Suprapubic skin (tissue), 4 donors: ENCODE measurements at regions not wholly inside any gene's neighbourhood (a gene's known extent, or its start where the extent isn't known, plus 50 kb on each side); places are given as distances from the start of the nearest gene placed in this dataset.

Experiments
- DNase-seq, 2 donors: peaks; one replicate each; pipeline ENCODE4 v3.0.0-alpha.2; 2019; ENCODE audit warnings: low spot score in 2 of 2
- H3K27ac ChIP-seq: fragments of 200-600 bp; sonication (generic); one replicate; pipeline ENCODE4 v1.5.1; 2019
- H3K27me3 ChIP-seq: fragments of 200-600 bp; sonication (generic); one replicate; pipeline ENCODE4 v1.5.1; 2019
- H3K36me3 ChIP-seq: fragments of 200-600 bp; sonication (generic); one replicate; pipeline ENCODE4 v1.5.1; 2019
- H3K4me1 ChIP-seq: fragments of 200-600 bp; sonication (generic); one replicate; pipeline ENCODE4 v1.5.1; 2019
- H3K4me3 ChIP-seq: fragments of 200-600 bp; sonication (generic); one replicate; pipeline ENCODE4 v1.5.1; 2019; ENCODE audit warnings: mild to moderate bottlenecking
- H3K9me3 ChIP-seq: fragments of 200-600 bp; sonication (generic); one replicate; pipeline ENCODE4 v1.5.1; 2019
- EP300 ChIP-seq: sonication (generic); formaldehyde crosslinking; IDR thresholded peaks from one replicate; pipeline ENCODE4 v1.6.1; 2017; ENCODE audit warnings: antibody characterized with exemption
- POLR2A ChIP-seq, 2 donors: fragments of 450-650 bp; IDR thresholded peaks; one replicate each; pipeline ENCODE4 v1.6.1; 2017; ENCODE audit warnings: antibody characterized with exemption in 2 of 2, mild to moderate bottlenecking in 2 of 2, moderate library complexity in 2 of 2
- POLR2AphosphoS5 ChIP-seq, 3 donors: sonication (generic); formaldehyde crosslinking; IDR thresholded peaks; one replicate each; pipeline ENCODE4 v1.6.1; 2017; ENCODE audit warnings: antibody characterized with exemption in 3 of 3
- WGBS: methylation state at CpG from one replicate; pipeline ENCODE4 v1.1.5; 2018; 5-methylcytosine and 5-hydroxymethylcytosine counted together
- TF ChIP-seq, protein P1 (sequence below), 2 donors: fragments of 200-600 bp in 1 of 2; fragments of 450-650 bp in 1 of 2; sonication (generic) in 1 of 2; IDR thresholded peaks; one replicate each; pipeline ENCODE4 v1.5.1; 2016 to 2019; ENCODE audit warnings: antibody characterized with exemption in 2 of 2, mild to moderate bottlenecking in 1 of 2, moderate library complexity in 1 of 2

DNA sequence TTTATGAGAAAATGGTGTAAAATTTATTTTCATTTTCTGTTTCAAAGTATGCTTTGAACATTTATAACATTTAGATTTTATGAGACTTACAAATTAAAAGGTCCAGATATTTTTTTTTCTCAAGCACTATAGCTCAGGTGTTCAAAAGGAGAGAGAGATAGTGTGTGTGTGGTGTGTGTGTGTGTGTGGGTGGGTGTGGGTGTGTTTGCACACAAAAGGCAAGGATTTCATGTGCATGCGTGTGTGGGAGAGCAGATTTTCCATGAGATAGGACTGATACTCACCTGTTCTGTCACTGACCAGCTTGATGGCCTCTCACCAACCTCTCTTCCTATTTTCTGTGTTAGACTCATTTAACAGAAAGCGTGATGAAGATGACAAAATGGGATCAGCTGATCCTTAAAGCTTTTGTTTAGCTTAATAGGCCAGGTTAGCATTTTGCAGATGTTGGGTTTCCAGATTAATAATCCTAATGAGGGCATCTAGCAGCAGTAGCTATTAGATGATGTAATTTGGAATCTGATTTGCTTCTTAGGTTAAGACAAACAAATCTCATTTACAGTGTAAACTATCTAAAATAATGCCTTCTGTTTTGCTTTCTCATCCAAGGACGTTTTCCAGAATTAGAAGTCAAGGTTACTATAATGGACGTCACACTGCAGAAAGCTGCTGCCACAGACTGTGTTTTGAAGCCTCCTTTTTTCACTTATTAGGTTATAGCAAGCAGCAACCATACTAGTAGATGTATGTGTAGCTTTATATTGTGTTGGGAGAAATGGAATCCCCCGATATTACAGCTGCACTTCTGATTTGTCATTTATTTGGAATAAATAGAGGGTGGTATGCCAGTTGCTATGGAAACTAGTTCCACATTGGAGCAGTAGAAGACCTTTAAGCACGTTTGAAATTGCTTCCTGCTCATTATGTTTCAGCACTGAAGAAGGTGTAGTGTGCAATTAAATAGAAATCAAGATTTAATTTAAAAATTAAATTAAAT, 355.6 kb downstream of the TAF11L14 start:
- H3K4me3 ChIP-seq = no peak overlapping the region
- DNase-seq = no peak
- TF ChIP-seq POLR2A (IDR thresholded peaks at IDR 0.05) = no peak
- no peak overlapping the region for H3K27ac ChIP-seq
- no peaks in the 10 kb centered on the region for H3K9me3 ChIP-seq
- 61% methylated on average over 6 of the region's 6 CpGs for WGBS
- H3K4me1 ChIP-seq = no peaks in the 10 kb centered on the region
- H3K36me3 ChIP-seq = no peaks in the 10 kb centered on the region
- no peaks in the 10 kb centered on the region for H3K27me3 ChIP-seq

DNA sequence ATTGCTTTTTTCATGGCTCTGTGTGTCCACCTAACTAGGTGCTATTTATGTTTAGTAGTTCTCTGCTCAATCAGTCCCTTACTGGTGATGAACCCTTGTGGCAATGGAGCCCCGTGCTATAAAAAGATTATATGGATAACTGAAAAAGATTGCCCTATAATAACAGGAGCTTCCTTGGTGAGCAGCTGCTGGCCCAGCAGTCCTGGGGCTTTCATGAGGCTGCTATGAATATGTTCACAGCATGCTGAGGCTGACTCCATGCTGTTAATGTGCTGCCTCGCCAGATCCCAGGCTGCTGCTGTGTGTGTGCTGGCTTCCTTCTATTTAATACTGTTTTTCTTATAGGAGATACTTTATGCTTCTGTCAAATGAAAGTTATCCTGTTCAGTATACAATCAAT, 357.5 kb downstream of the TAF11L14 start:
- WGBS = 76% methylated on average over 2 of the region's 2 CpGs
- no peak for DNase-seq
- Histone ChIP-seq H3K4me3 (no peak overlapping the region), H3K27me3 (no peaks in the 10 kb centered on the region), H3K9me3 (no peaks in the 10 kb centered on the region), H3K4me1 (no peaks in the 10 kb centered on the region), H3K27ac (no peak overlapping the region), H3K36me3 (no peaks in the 10 kb centered on the region)
- TF ChIP-seq EP300 (no peak), POLR2A (IDR thresholded peaks at IDR 0.05) (no peak), POLR2AphosphoS5 (IDR thresholded peaks at IDR 0.05) (no peak)
- TF ChIP-seq, protein P1, sequence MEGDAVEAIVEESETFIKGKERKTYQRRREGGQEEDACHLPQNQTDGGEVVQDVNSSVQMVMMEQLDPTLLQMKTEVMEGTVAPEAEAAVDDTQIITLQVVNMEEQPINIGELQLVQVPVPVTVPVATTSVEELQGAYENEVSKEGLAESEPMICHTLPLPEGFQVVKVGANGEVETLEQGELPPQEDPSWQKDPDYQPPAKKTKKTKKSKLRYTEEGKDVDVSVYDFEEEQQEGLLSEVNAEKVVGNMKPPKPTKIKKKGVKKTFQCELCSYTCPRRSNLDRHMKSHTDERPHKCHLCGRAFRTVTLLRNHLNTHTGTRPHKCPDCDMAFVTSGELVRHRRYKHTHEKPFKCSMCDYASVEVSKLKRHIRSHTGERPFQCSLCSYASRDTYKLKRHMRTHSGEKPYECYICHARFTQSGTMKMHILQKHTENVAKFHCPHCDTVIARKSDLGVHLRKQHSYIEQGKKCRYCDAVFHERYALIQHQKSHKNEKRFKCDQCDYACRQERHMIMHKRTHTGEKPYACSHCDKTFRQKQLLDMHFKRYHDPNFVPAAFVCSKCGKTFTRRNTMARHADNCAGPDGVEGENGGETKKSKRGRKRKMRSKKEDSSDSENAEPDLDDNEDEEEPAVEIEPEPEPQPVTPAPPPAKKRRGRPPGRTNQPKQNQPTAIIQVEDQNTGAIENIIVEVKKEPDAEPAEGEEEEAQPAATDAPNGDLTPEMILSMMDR (IDR thresholded peaks at IDR 0.05) = no peak

DNA sequence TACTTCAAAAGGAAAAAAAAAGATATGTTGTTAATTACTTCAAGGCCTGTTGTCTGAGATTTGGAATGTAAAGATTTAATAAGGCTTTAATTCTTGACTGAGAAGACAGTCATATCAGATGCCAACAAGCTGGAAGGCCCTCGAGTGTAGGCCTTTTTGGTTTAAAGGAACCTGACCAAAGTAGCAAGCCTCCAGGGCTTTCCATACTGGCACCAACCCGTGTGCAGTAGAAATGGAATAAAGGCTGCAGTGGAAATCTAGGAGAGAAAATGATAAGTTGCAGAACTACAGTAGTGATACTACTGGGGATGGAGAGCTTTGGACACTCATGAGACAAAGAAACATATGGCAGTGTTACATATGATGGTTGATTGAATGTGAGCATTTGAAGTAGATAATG, 358.0 kb downstream of the TAF11L14 start:
- TF ChIP-seq POLR2A (IDR thresholded peaks at IDR 0.05) (no peak), EP300 (no peak), POLR2AphosphoS5 (IDR thresholded peaks at IDR 0.05) (no peak)
- TF ChIP-seq, protein P1 (IDR thresholded peaks at IDR 0.05) = no peak
- WGBS = 37% methylated on average over 2 of the region's 2 CpGs
- no peak for DNase-seq
- no peak overlapping the region for H3K27ac ChIP-seq
- H3K27me3 ChIP-seq = no peaks in the 10 kb centered on the region
- no peaks in the 10 kb centered on the region for H3K9me3 ChIP-seq
- no peaks in the 10 kb centered on the region for H3K4me1 ChIP-seq
- no peak overlapping the region for H3K4me3 ChIP-seq
- no peaks in the 10 kb centered on the region for H3K36me3 ChIP-seq

DNA sequence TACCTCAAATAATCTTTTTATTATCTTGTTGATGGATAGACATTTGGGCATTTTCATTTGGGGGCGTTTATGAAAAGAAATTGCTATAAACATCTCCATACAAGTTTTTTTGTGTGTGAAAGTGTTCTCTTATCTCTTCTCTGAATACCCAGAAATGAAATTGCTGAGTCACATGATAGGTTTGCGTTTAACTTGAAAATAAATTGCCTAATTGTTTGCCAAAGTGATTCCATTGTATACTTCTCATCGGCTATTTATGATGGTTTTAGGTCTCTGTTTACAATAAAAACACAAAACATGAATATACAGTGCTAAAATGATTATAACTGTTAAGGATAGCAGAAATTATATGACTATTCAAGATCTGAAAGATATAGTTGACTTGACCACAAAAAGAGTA, 361.7 kb downstream of the TAF11L14 start:
- no peak for TF ChIP-seq EP300
- TF ChIP-seq, protein P1 (IDR thresholded peaks at IDR 0.05) = no peak
- TF ChIP-seq POLR2A (IDR thresholded peaks at IDR 0.05) = no peak
- no peak for TF ChIP-seq POLR2AphosphoS5 (IDR thresholded peaks at IDR 0.05)
- WGBS = 71% methylated on average over 3 of the region's 3 CpGs
- Histone ChIP-seq H3K27ac (no peak overlapping the region), H3K4me1 (no peaks in the 10 kb centered on the region), H3K9me3 (no peaks in the 10 kb centered on the region), H3K36me3 (no peaks in the 10 kb centered on the region), H3K27me3 (no peaks in the 10 kb centered on the region), H3K4me3 (no peak overlapping the region)
- DNase-seq = no peak

DNA sequence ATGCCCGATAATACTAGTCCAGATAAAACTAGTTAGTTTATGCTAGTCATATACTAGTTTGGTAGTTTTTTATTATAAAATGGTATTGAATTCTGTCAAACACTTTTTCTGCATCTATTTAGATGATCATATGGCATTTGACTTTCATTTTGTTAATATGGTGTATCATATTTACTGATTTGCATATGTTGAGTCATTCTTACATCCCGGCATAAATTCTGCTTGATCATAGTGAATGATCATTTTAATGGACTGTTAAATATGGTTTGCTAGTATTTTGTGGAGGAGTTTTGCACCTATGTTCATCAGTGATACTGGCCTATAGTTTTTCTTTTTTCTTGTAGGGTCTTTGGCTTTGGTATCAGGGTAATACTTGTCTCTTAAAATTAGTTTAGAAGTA, 365.6 kb downstream of the TAF11L14 start:
- no peak for DNase-seq
- H3K9me3 ChIP-seq = no peaks in the 10 kb centered on the region
- H3K4me1 ChIP-seq = no peaks in the 10 kb centered on the region
- 88% methylated on average over 2 of the region's 2 CpGs for WGBS
- no peaks in the 10 kb centered on the region for H3K36me3 ChIP-seq
- H3K4me3 ChIP-seq = no peak overlapping the region
- H3K27me3 ChIP-seq = no peaks in the 10 kb centered on the region
- no peak for TF ChIP-seq EP300
- TF ChIP-seq, protein P1 (IDR thresholded peaks at IDR 0.05) = no peak
- TF ChIP-seq POLR2A (IDR thresholded peaks at IDR 0.05) = no peak
- no peak for TF ChIP-seq POLR2AphosphoS5 (IDR thresholded peaks at IDR 0.05)
- H3K27ac ChIP-seq = no peak overlapping the region
